ENCODE measurements at regions not wholly inside any gene's neighbourhood (a gene's known extent, or its start where the extent isn't known, plus 50 kb on each side); places are given as distances from the start of the nearest gene placed in this dataset.

DNA sequence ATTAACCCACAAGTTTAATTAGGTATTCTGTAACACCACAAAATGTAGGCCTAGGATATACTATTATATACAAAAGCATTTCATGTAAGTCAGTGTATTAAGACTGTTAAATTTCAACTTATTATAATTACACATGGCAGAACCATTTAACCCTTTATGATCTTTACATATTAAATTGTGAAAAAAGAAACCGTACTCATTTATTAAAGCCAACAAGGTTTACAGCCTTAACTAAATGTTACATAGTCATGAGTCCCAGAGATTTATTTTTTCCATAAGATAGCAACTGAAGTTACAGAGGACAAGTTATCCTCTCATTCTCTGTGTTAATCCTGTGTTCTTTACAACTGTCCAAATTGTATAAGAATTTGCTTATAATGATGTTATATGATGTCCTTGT lies 615.8 kb upstream of the AGTR1 start:
- DNase-seq (ENCODE audit: low read depth, low spot score), result no peak

DNA sequence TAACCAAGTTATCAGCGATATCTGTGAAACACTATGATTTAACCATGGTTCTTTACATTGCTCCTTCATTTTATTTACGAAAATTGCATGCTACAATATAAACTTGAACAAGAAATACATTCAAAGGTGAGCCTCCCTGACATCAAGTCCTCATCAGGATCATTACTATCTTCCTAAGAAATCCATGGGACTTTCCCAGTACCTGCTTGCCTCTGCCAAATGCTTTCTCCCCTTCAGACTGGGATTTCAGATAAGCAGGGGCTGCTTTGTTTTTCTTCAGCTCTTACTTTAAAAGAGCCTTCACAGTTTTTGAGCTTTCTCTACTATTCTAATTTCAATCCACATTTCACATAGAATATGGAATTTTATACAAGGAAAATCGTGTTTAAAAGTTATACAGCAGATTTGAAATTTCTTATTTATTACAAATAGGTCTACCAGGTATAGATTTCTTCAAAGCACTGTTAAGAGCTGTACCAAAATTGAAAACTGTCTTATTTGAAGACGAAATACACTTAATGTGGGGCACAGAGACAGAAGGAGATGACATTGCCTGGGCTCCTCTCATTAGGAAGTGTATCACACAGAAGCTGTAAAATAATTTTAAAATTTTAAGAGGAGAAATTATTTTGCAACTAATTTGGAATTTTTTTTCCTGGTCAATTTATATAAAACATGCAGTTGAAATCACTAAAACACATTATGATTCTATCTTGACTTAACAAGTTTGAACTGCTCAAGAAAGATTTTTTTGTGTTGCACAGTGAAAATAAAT lies 615.0 kb upstream of the AGTR1 start:
- no peak for DNase-seq (ENCODE audit: low read depth, low spot score)

DNA sequence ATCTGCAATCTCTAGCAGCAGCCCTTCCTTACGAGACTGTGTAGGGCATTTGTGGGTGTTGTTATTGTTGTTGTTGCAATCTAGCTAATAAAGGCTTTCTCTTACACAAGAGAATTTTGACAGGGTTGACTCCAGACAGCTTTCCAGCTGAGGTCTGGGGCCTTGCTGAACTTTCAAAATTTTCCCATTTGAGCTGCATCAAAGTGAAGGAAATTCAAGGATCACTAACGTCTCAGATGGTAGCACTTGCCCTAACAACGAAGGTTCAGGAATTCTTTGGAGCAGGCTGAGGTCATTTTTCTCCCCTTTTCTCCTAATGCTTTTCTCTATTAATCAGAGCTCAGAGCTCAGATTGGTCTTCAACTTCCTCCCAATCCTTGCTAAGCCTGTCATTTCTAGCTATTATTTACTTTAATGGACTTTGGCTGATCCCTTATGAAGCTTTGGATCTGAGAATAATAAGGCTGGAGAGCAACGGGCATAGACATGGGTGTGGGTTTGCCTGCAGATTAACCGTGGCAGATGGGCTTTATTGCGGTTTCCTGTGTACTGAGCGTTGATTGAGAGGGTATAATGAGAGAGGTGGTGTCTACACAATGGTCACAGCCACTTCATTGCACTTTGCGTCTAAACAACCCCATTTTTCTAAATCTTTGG lies 614.0 kb upstream of the AGTR1 start:
- DNase-seq (ENCODE audit: low read depth, low spot score), result no peak

DNA sequence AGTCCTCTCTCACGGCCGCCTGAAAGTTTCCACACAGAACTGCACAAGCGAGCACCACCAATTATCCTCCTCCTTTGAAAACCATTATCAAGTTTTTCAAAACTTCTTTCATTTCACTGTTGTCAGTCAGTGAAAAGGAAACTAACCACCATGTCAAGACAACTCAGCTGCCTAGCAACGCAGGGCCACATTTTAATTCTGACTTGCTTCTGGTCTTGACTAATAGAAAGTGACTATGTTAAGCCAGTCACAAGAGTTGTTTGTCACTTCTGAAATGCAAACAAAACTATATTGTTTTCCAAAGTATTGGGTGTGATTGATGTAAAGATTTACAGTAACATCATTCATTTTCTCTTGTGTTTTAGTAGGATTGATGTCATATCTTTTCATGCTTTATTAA lies 612.8 kb upstream of the AGTR1 start:
- peak; percentile 50 for DNase-seq (ENCODE audit: low read depth, low spot score)

DNA sequence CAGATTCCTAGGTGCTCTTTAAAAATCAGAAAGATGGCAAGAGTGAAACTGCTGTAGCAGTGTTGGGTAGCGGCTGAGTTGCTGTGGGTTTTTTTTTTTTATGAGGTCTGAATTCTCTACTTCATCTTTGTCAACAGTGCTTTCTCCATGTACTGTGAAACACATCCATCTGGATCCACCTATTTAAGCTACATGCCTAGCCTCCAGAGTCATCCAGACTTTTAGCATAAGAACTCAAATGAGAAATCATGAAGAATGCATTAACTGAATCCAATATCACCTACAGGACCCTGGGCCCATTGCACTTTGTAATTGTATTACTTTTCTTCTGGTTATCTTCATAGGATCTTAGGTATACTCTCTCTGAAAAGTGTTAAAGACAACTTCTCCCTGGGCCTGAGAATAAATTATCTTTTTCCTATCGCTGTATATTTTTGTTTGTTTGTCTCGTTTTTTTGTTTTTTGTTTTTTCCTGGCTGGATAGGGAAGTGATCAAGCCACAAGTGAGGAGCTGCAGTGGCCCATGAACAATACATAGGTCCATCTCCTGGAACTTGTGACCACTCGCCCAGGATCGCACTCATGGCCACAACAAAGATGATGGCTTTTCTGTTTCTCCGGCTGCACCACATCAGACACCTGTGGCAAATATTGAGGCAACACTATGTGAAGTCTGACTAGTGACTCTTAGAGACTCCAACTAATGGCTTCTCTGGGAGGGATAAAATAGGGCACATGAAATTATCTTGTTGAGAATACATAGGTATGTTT lies 609.9 kb upstream of the AGTR1 start:
- DNase-seq (ENCODE audit: low read depth, low spot score), result no peak

DNA sequence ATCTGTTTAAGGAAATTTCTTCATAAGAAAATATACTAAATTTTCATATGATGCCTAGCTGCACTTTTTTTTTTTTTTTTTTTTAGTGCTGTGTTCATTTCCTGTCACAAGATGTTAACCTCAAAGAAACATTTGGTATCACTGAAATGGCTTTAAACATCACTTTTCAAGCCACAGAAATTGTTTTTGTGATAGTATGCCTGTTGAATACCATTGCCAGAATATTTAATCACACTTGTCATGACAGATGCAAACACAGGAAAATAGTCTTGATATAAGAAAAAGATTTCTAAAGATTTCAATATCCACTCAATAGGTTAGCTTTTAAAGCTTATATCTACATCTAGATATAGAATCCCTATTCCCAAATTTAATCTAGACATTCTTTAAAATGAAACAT lies 608.5 kb upstream of the AGTR1 start:
- no peak for DNase-seq (ENCODE audit: low read depth, low spot score)

DNA sequence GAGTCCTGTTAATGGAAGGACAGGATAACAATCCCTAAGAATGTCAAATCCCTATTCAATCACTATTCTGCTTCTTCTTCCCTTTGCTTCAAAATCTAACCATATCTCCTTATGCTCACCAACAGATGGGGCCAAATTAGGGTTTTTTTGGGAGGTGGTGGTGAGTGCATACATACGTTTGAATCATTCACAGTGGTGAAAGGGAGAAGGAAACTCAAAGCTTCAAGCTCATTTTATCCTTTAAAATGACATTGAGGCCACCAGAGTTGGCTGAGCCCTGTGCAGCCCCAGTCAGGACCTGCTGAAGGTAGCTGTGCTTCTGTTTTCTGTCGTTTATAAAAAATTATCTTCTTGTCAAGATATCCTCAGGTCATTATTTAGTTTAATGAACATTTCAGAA lies 607.5 kb upstream of the AGTR1 start:
- no peak for DNase-seq (ENCODE audit: low read depth, low spot score)

DNA sequence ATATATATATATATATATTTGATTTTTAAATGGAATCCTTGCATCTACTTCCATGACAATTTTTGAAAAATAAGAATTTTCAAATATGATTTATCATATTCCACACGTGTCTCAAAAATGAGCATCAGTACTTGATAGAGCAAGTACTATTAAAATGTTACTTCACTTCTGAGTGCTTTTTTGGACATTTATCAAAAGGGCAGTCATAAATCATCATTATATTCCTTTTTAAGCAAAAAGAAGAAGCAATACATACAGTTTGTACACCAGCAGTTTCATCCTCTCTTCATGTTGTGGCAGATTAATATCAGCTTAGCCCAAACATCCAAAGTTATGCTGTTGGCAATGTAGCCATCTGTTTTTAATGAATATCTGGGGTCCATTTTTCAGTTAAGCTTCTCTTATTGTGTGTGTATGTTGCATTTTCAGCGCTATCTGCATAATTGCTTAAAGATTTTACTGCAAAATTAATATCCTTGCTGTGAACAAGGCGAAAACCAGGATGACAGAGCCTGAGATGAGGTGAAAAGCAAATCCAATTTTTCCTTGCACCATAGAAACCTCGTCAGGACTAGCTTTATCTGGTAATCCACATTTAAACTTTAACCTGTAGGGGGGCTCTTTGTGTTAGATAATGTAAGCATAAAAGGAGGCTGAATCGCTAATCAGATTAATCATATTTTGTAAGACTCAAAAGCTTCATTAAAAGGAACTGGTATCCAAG lies 604.9 kb upstream of the AGTR1 start:
- DNase-seq (ENCODE audit: low read depth, low spot score), result no peak

DNA sequence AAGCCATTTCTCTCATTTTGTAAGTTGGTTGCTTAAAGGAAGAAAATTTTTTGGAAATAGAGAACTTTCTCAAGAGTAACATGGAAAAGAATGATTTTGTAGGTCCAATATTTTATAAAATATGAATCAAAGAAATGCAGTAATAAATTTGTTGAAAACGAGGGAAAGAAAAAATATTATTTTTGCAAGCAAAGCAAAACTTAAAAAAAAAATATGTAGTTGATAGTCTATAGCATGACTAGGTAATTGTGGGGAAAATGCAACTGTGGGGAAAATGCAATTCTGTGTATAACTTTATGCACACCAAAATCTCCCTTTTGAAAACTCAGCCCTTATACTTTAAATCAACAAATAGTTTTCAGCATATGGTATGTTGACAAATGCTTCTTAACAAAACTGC lies 604.0 kb upstream of the AGTR1 start:
- no peak for DNase-seq (ENCODE audit: low read depth, low spot score)

DNA sequence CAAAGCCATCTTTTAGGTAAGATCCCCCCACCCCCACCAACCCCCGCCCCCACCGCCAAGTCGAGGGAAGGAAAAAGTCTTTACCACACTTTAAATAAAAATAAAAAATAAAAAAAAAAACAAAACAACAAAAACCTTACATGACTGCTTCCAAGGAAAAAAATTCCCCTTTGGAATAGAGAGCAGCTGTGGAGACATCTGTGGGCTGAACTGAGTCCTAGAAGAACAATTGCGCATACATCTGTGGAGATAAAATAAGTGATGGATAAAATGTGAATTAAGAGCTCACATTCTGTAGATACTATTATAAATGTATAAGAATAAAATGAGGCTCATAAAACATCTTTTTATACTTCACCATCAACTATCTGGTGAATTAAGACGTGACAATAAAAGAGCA lies 601.7 kb upstream of the AGTR1 start:
- DNase-seq (ENCODE audit: low read depth, low spot score), result no peak

DNA sequence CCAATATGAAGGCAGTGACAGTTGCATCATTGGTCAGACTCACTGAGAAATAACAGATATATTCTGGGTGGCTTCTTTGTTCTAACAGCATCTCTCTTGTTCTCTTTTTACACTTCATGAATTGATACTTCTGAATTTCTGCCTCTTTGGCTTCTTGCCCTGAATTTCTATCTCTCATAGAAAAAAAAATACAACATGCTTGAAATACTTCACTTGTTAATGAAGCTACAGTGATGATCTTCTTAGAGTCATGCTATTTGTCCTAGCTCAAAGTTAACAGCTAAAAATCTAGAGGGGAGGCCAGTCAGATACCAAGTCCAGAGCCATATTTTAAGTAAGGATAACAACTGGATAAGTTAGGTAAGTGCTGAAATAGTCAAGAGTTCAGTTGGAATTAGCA lies 597.2 kb upstream of the AGTR1 start:
- DNase-seq (ENCODE audit: low read depth, low spot score), result no peak

DNA sequence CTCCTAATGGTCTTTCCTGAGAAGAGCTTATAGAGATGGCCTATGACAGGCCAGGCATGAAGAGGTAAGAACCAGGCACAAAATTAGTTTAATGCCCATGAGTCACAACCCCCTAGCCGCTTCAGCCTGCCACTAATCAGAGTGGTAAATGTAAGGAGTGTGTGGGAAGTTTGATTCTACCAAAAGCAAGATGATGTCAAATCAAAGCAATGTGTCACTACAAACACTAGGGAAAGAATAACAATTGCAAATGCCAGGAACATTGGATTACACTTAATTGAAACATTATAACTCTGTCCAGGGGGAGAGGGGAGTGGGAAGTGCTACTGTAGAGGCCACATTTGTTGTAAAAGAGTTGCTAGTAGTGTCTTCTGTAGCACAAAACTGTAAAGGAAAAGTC lies 596.6 kb upstream of the AGTR1 start:
- DNase-seq (ENCODE audit: low read depth, low spot score), result peak; percentile 65

DNA sequence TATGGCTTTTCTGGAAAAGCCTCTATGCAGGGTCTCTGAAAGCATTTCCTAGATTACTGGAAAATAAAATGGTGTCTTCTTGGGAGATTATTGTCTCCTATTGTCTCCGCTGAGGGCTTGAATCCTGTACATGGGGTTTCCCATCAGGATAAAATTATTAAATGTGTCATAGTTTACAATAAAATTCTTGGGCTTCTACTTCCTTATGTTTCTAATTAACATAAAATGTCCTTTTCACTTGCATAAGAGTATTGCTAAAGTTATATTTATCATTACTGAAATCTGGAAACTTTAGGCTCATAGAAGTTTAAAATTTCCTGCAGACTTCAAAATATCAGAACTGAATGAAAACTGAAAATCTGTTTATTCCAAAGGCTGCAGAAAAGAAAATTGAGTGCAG lies 595.5 kb upstream of the AGTR1 start:
- DNase-seq (ENCODE audit: low read depth, low spot score), result no peak

DNA sequence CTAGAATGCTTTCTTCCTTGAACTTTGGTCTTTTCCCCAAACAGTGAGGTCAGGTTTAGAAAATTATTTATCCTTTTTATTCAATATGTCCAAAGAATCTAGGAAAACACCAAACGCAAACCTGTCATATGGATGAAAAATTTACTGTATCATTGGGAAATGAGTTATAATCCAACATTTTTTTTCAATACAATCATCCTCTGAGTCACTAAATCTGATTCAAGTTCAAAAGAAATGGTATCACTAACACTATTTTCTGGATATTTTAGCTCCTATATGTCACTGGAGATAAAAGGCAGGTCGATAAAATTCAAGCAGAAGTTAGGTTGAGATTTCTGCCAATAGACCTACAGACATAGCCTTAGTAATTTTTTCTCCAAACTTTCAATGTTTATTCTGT lies 591.6 kb upstream of the AGTR1 start:
- no peak for DNase-seq (ENCODE audit: low read depth, low spot score)

DNA sequence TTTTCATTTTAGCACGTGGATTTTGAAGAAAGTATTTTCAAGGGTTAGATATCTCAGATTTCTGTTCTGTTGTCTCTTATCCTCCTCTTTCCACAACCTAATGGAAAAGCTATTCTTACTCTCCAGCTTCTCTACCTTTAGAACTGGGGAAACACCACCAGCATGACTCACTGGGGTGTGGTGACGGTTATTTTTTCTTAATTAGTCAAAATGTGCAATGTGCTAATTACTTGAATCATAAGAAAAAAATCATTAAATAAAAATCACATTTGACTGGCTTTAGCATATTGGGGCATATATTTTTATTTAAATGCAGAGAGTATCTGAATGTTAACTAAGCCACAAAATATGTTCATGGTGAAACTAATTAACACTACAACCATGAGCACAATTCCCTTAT lies 570.7 kb upstream of the AGTR1 start:
- DNase-seq (ENCODE audit: low read depth, low spot score), result no peak

DNA sequence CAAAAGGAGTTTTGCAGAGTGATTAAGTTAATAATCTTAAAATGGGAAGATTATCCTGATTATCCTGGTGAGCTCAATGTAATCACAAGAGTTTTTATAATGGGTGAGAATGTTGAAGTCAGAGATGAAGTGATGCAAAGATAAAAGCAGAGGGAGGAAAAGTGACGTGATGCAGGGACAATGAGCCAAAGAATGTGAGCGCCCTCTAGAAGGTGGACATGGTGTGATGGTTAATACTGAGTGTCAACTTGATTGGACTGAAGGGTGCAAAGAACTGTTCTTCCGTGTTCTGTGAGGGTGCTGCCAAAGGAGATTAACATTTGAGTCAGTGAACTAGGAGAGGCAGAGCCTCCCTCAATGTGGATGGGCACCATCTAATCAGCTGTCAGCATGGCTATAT lies 569.6 kb upstream of the AGTR1 start:
- no peak for DNase-seq (ENCODE audit: low read depth, low spot score)

DNA sequence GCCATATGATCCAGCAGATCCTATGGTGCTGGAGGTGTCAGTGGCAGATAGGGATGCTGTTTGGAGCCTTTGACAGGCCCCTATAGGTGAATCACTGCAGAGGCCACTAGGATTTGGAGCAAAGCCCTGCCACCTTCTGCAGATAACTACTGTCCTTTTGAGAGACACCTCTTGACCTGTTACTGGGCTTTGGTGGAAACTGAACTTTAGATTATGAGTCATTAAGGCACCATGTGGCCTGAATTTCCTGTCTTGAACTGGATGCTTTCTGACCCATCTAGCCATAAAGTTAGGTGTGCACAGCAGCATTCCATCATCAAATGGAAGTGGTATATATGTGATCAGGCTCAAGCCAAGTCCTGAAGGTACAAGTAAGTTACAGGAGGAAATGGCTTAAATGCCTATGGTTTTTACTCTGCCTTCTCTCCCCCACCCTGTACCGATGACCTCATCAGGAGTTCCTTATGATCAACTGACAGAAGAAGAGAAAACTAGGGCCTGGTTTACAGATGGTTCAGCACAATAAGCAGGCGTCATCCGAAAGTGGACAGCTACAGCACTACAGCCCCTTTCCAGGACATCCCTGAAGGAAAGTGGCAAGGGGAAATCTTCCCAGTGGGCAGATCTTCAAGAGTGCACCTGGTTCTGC lies 565.6 kb upstream of the AGTR1 start:
- DNase-seq (ENCODE audit: low read depth, low spot score), result no peak

DNA sequence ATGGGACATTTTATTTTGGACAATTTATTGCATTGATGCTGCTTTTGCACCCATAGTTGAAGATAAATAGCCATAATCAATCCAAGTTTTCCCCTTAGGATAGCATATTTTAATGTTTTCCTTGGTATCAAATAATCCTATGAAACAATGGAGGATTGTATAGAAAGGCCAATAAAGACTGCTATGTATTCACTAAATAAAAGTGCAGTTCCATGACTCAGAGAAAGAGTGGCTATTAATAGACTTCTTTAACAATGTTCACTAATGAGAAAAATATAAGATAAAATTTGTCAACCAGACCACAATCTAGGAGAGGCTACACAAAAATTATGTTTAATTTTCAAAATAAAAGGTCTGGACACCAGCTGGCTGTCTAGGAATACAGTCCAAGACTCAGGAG lies 560.9 kb upstream of the AGTR1 start:
- no peak for DNase-seq (ENCODE audit: low read depth, low spot score)

DNA sequence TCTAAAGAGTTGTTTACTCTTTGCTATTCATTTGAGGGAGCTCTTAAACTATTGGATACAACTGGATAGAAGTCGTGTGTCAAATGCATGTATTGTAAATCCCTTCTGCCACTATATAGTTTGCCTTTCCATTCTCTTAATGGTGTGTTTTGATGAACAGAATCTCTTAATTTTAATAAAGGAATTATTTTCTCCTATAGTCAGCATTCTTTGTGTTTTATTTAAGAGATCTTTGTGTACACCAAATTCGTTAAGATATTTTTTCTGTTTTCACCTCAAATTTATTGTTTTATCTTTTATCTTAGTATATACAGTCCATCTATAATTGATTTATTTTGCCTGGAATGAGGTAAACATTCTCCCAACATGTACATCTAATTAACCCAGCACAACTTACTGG lies 551.5 kb upstream of the AGTR1 start:
- no peak for DNase-seq (ENCODE audit: low read depth, low spot score)

DNA sequence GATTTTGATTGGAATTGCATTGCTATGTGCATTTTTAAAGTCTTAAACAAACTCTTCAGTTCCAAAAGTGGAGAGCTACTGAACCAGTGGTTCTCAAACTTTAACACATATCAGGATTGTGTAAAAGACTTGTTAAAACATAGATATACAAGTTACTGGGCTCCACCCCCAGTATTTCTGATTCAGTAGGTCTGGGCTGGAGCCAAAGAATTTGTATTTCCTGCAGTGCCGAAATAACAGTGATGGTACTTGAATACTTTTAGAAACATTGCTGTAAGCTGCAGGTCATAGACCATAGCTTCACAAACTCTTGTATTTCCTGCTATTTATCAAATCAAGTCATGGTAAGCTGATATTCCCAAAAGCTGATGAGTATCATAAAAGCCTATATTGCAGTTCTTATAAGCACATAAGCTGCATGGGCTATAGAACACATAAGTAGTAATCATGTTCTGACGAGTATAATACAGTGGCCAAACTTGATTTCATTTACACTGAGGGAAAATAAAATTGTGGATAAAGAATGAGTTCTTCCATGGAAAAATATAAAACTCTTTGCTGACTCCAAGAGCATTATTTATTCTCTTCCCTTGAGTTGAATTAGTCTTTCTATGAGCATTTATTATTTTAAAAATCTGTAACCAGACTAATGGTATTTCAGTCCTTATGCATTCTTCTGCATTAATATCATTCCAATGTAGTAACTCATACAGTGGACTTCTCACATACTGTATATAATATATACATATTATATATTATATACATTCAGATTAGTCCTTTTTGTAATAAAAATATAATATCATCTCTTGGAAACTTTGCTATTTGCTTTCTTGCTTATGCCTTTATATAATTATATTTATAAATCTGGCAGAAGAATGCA lies 550.5 kb upstream of the AGTR1 start:
- DNase-seq (ENCODE audit: low read depth, low spot score), result peak; percentile 64

DNA sequence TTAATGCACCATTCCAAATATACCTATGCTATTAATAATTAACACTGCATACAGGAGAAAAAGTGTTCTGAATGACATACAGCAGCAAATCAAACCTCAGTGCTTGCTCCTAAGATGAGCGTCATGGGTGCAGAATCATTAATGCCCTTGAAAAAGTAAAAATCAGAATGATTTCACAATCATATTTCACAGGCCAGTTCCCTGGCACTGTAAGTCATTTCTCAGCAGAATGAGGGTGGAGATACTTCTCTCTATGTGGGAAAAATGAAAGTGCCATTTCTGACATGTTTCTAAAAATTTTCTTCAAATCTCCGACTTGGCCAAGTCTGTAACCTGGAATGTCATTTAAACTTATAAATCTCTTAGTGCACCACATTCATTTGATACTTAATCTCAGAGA lies 549.8 kb upstream of the AGTR1 start:
- no peak for DNase-seq (ENCODE audit: low read depth, low spot score)

Measured in astrocyte of the hippocampus (primary cell).